HG02970 (cell line): ENCODE measurements at regions not wholly inside any gene's neighbourhood (a gene's known extent, or its start where the extent isn't known, plus 50 kb on each side); places are given as distances from the start of the nearest gene placed in this dataset.

Experiments
- ATAC-seq: cut with Tn5 transposase; IDR thresholded peaks from one replicate; pipeline ENCODE4 v1.9.1; 2021; ENCODE audit warnings: mild to moderate bottlenecking, moderate library complexity, moderate number of reproducible peaks; ENCODE audit not compliant: unreplicated experiment, low FRiP score

- no peak for ATAC-seq
These were observed 229.0 kb upstream of the TBL1XR1 start for GRCh38 chr3:177426106-177426877.

GRCh38 chr3:177426878-177427495 lies 229.7 kb upstream of the TBL1XR1 start:
- peak; percentile 94 for ATAC-seq

GRCh38 chr3:177427540-177427939 lies 230.3 kb upstream of the TBL1XR1 start:
- peak; percentile 20 for ATAC-seq

GRCh38 chr3:177429079-177429478 lies 231.8 kb upstream of the TBL1XR1 start:
- no peak for ATAC-seq

GRCh38 chr3:177429771-177430170 lies 232.5 kb upstream of the TBL1XR1 start:
- ATAC-seq, result no peak

GRCh38 chr3:177430653-177431052 lies 233.4 kb upstream of the TBL1XR1 start:
- no peak for ATAC-seq

- ATAC-seq, result no peak
These were observed 234.4 kb upstream of the TBL1XR1 start for GRCh38 chr3:177431525-177432176.

GRCh38 chr3:177435301-177435700 lies 238.0 kb upstream of the TBL1XR1 start:
- ATAC-seq, result no peak

- no peak for ATAC-seq
These were observed 240.4 kb upstream of the TBL1XR1 start for GRCh38 chr3:177437513-177438337.

GRCh38 chr3:177438596-177439220 lies 241.4 kb upstream of the TBL1XR1 start:
- no peak for ATAC-seq

- no peak for ATAC-seq
These were observed 242.5 kb upstream of the TBL1XR1 start for GRCh38 chr3:177439694-177440269.

GRCh38 chr3:177440456-177441104 lies 243.3 kb upstream of the TBL1XR1 start:
- no peak for ATAC-seq

GRCh38 chr3:177441276-177441812 lies 244.1 kb upstream of the TBL1XR1 start:
- ATAC-seq, result no peak

GRCh38 chr3:177441813-177442646 lies 244.7 kb upstream of the TBL1XR1 start:
- ATAC-seq, result peak; percentile 97

GRCh38 chr3:177443469-177443868 lies 246.2 kb upstream of the TBL1XR1 start:
- no peak for ATAC-seq

GRCh38 chr3:177444696-177445095 lies 247.4 kb upstream of the TBL1XR1 start:
- ATAC-seq, result no peak

GRCh38 chr3:177445549-177445948 lies 248.3 kb upstream of the TBL1XR1 start:
- ATAC-seq, result no peak

- no peak for ATAC-seq
These were observed 248.9 kb upstream of the TBL1XR1 start for GRCh38 chr3:177446165-177446601.
